Type B pancreatic cell (in vitro differentiated cells): ENCODE measurements at regions not wholly inside any gene's neighbourhood (a gene's known extent, or its start where the extent isn't known, plus 50 kb on each side); places are given as distances from the start of the nearest gene placed in this dataset.

Experiments used
- DNase-seq: peaks from one replicate; pipeline ENCODE4 v3.0.0; 2021; ENCODE audit warnings: mixed read lengths; ENCODE audit not compliant: unreplicated experiment; ENCODE audit errors: extremely low spot score
- H3K27ac Mint-ChIP-seq: 2 replicates; pipeline ENCODE4 v1.8.0; 2021; ENCODE audit warnings: mild to moderate bottlenecking, mixed read lengths
- H3K27me3 Mint-ChIP-seq: 2 replicates; pipeline ENCODE4 v1.8.0; 2021; ENCODE audit warnings: mixed read lengths
- H3K36me3 Mint-ChIP-seq: 2 replicates; pipeline ENCODE4 v1.8.0; 2021; ENCODE audit warnings: mixed read lengths
- H3K4me1 Mint-ChIP-seq: one replicate; pipeline ENCODE4 v1.8.0; 2021; ENCODE audit warnings: mixed read lengths; ENCODE audit not compliant: unreplicated experiment
- H3K4me3 Mint-ChIP-seq: 2 replicates; pipeline ENCODE4 v1.8.0; 2021; ENCODE audit warnings: mild to moderate bottlenecking, mixed read lengths
- H3K9me3 Mint-ChIP-seq: 2 replicates; pipeline ENCODE4 v1.8.0; 2021; ENCODE audit warnings: mixed read lengths
- CTCF ChIP-seq: fragments of 200-600 bp; sonication (generic); conservative IDR thresholded peaks from 2 replicates; pipeline ENCODE4 v1.5.0; 2021; ENCODE audit warnings: antibody characterized with exemption, mild to moderate bottlenecking

DNA sequence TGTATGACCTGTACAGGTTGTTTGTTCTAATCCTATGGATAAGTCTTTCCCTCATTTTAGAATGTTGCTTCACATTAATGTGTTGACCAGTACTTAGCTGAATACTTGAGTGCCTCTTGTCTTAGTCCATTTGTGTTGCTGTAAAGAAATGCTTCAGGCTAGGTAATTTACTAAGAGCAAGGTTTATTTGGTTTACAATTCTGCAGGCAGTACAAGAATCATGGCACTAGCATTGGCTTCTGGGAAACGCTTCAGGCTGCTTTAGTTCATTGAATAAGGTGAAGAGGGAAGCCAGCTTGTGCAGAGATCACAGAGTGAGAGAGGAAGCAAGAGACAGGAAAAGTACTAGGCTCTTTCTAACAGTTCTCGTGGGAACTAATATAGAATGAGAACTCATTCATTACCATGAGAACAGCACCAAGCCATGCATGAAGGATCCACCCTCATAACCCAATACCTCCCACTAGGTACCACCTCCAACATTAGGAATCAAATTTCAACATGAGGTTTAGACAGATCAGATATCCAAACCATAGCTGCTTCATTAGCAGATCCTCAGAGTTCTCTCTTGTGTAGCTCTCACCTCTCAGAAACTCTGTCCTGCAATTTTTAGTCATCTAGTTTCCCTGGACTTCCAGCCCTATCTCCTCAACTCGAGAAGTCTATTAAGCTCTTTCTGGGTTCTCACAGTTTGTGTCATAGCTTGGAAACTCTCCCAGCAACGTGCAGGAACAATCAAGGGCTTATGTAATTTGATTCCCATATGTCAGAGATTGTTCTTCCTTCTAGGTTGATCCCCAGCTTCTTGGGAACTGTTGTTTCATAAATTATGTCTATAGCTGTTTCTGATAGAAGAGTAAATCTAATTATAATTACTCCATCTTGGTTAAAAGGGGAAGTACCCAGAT, 2082.3 kb upstream of the CELF4 start:
- no peaks in the 10 kb centered on the region for H3K27me3 Mint-ChIP-seq
- no peaks in the 10 kb centered on the region for H3K9me3 Mint-ChIP-seq
- no peak for TF ChIP-seq CTCF
- H3K36me3 Mint-ChIP-seq = no peaks in the 10 kb centered on the region
- H3K27ac Mint-ChIP-seq = no peak overlapping the region
- no peak for DNase-seq
- peaks cover 10% of the 10 kb centered on the region for H3K4me1 Mint-ChIP-seq
- no peak overlapping the region for H3K4me3 Mint-ChIP-seq

- H3K9me3 Mint-ChIP-seq = no peaks in the 10 kb centered on the region
- peaks cover 15% of the 10 kb centered on the region for H3K4me1 Mint-ChIP-seq
- H3K27ac Mint-ChIP-seq = no peak overlapping the region
- H3K4me3 Mint-ChIP-seq = no peak overlapping the region
- H3K36me3 Mint-ChIP-seq = no peaks in the 10 kb centered on the region
- DNase-seq = no peak
- TF ChIP-seq CTCF = no peak
- H3K27me3 Mint-ChIP-seq = no peaks in the 10 kb centered on the region
Observed at GRCh38 chr18:39638224-39638623, 2072.6 kb upstream of the CELF4 start.

DNA sequence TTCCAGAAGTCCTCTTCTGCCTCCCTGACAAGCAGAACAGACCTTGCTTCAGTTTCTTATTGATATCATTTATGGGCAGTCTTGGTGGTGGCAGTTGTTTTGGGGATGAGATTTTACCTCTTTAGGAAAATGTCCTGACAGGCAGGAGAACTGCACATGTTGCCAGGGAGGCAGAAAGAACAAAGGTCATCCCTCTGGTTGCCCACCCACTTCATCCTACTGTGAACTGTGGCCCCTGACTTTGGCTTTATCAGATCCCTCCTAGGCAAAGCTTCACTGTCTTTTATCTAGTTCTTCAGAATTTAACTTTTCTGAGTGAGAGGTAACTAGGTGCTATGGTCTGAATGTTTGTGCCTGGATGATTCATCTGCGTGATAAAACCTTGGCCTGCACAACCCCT, 2071.3 kb upstream of the CELF4 start:
- Mint-ChIP-seq H3K9me3 (no peaks in the 10 kb centered on the region), H3K36me3 (no peaks in the 10 kb centered on the region), H3K4me1 (peaks cover 15% of the 10 kb centered on the region), H3K4me3 (no peak overlapping the region), H3K27ac (no peak overlapping the region), H3K27me3 (no peaks in the 10 kb centered on the region)
- no peak for TF ChIP-seq CTCF
- no peak for DNase-seq

DNA sequence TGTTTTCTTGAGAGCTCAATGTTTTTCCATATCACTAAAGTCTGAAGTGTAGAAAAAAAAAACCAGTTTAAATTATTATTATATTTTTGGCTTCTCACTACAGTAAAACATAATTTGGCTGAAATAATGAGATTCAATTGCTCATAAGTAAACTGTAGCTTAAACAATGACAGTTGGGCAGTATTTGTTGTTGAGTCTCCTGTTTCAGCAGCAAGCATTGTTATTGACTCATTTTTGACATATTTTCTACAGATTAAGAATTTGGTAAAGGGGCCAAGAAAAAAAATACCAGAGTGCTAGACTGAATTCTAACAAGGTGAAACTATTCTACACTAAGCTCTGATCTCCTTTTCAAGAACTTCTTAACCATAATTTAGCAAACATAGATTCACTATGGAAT, 2070.4 kb upstream of the CELF4 start:
- Mint-ChIP-seq H3K4me1 (peaks cover 15% of the 10 kb centered on the region), H3K27ac (no peak overlapping the region), H3K27me3 (no peaks in the 10 kb centered on the region), H3K36me3 (peaks cover 5% of the 10 kb centered on the region), H3K9me3 (no peaks in the 10 kb centered on the region), H3K4me3 (no peak overlapping the region)
- no peak for TF ChIP-seq CTCF
- no peak for DNase-seq

DNA sequence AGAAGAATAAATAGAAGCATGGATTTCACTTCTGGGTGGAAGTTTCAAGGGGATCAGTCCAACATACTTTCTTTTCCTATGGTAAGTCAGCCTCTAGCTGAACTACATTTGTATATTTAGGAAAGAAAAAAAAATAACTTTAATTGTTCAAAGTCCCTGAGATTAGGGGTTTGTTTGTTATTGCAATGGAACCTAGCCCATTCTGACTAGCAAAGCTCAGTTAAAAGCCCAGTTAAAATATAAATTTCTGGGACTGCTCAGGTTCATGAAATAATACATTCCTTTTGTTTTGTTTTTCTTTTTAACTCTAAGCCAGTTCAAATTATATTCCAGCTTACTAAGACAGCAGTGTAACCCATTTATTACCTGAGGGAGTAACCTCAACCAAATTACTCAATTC, 2069.6 kb upstream of the CELF4 start:
- Mint-ChIP-seq H3K36me3 (peaks cover 6% of the 10 kb centered on the region), H3K4me1 (peaks cover 15% of the 10 kb centered on the region), H3K9me3 (no peaks in the 10 kb centered on the region), H3K27ac (no peak overlapping the region), H3K27me3 (no peaks in the 10 kb centered on the region), H3K4me3 (no peak overlapping the region)
- no peak for TF ChIP-seq CTCF
- no peak for DNase-seq
